ENCODE measurements at regions not wholly inside any gene's neighbourhood (a gene's known extent, or its start where the extent isn't known, plus 50 kb on each side); places are given as distances from the start of the nearest gene placed in this dataset.

GRCh38 chr7:41121228-41121627 lies 581.7 kb downstream of the INHBA start:
- no peak for FAIRE-seq
- DNase-seq (ENCODE audit: insufficient read length, low spot score) = no peak

- no peak for FAIRE-seq
- no peak for DNase-seq (ENCODE audit: insufficient read length, low spot score)
Observed at GRCh38 chr7:41118486-41118885, 584.4 kb downstream of the INHBA start.

GRCh38 chr7:41117431-41117830 lies 585.5 kb downstream of the INHBA start:
- no peak for FAIRE-seq

GRCh38 chr7:41116817-41117216 lies 586.1 kb downstream of the INHBA start:
- FAIRE-seq = no peak
- DNase-seq (ENCODE audit: insufficient read length, low spot score) = no peak

More at GRCh38 chr7:41117431-41117830, 585.5 kb downstream of the INHBA start:
- DNase-seq (ENCODE audit: insufficient read length, low spot score) = no peak

GRCh38 chr7:41116337-41116736 lies 586.6 kb downstream of the INHBA start:
- DNase-seq (ENCODE audit: insufficient read length, low spot score) (no peak), FAIRE-seq (no peak)

- FAIRE-seq (no peak), DNase-seq (ENCODE audit: insufficient read length, low spot score) (no peak)
Observed at GRCh38 chr7:41114691-41115090, 588.2 kb downstream of the INHBA start.

- DNase-seq (ENCODE audit: insufficient read length, low spot score) (no peak), FAIRE-seq (no peak)
Observed at GRCh38 chr7:41114131-41114530, 588.8 kb downstream of the INHBA start.

GRCh38 chr7:41113719-41114118 lies 589.2 kb downstream of the INHBA start:
- no peak for FAIRE-seq
- no peak for DNase-seq (ENCODE audit: insufficient read length, low spot score)

- peak; percentile 42 for FAIRE-seq
- no peak for DNase-seq (ENCODE audit: insufficient read length, low spot score)
Observed at GRCh38 chr7:41110186-41110585, 592.7 kb downstream of the INHBA start.

GRCh38 chr7:41108821-41109220 lies 594.1 kb downstream of the INHBA start:
- no peak for FAIRE-seq
- DNase-seq (ENCODE audit: insufficient read length, low spot score) = no peak

- no peak for FAIRE-seq
- no peak for DNase-seq (ENCODE audit: insufficient read length, low spot score)
Observed at GRCh38 chr7:41107938-41108448, 594.9 kb downstream of the INHBA start.

- DNase-seq (ENCODE audit: insufficient read length, low spot score) = no peak
- no peak for FAIRE-seq
Observed at GRCh38 chr7:41107330-41107937, 595.5 kb downstream of the INHBA start.

GRCh38 chr7:41104631-41105030 lies 598.3 kb downstream of the INHBA start:
- FAIRE-seq (no peak), DNase-seq (ENCODE audit: insufficient read length, low spot score) (no peak)

GRCh38 chr7:41103331-41103730 lies 599.6 kb downstream of the INHBA start:
- no peak for DNase-seq (ENCODE audit: insufficient read length, low spot score)
- no peak for FAIRE-seq

- no peak for FAIRE-seq
Observed at GRCh38 chr7:41098846-41099245, 604.0 kb downstream of the INHBA start.

GRCh38 chr7:41098402-41098801 lies 604.5 kb downstream of the INHBA start:
- DNase-seq (ENCODE audit: insufficient read length, low spot score) (no peak), FAIRE-seq (no peak)

More at GRCh38 chr7:41098846-41099245, 604.0 kb downstream of the INHBA start:
- no peak for DNase-seq (ENCODE audit: insufficient read length, low spot score)

GRCh38 chr7:41097501-41097900 lies 605.4 kb downstream of the INHBA start:
- DNase-seq (ENCODE audit: insufficient read length, low spot score) (no peak), FAIRE-seq (no peak)

- FAIRE-seq (no peak), DNase-seq (ENCODE audit: insufficient read length, low spot score) (no peak)
Observed at GRCh38 chr7:41096917-41097316, 606.0 kb downstream of the INHBA start.

- FAIRE-seq = no peak
Observed at GRCh38 chr7:41093141-41093540, 609.7 kb downstream of the INHBA start.

GRCh38 chr7:41085244-41085643 lies 617.6 kb downstream of the INHBA start:
- no peak for DNase-seq (ENCODE audit: insufficient read length, low spot score)
- FAIRE-seq = no peak

More at GRCh38 chr7:41093141-41093540, 609.7 kb downstream of the INHBA start:
- no peak for DNase-seq (ENCODE audit: insufficient read length, low spot score)

- FAIRE-seq (no peak), DNase-seq (ENCODE audit: insufficient read length, low spot score) (no peak)
Observed at GRCh38 chr7:41084381-41084780, 618.5 kb downstream of the INHBA start.

- no peak for FAIRE-seq
- DNase-seq (ENCODE audit: insufficient read length, low spot score) = no peak
Observed at GRCh38 chr7:41069635-41070034, 633.3 kb downstream of the INHBA start.

GRCh38 chr7:41067576-41067975 lies 635.3 kb downstream of the INHBA start:
- no peak for DNase-seq (ENCODE audit: insufficient read length, low spot score)
- no peak for FAIRE-seq
